Stomach (tissue), 8 donors: ENCODE measurements at regions not wholly inside any gene's neighbourhood (a gene's known extent, or its start where the extent isn't known, plus 50 kb on each side); places are given as distances from the start of the nearest gene placed in this dataset.

Source experiments
- DNase-seq, 2 donors: peaks; one replicate each; pipeline versions ENCODE4 v3.0.0 to v3.0.0-alpha.2; 2013 to 2019
- H3K27ac ChIP-seq, 5 donors: fragments of 200-600 bp in 4 of 5; sonication (generic) in 4 of 5; one replicate each; pipeline ENCODE4 v1.5.1; 2013 to 2019; ENCODE audit warnings: mild to moderate bottlenecking in 1 of 5, moderate library complexity in 1 of 5
- H3K27me3 ChIP-seq, 3 donors: fragments of 200-600 bp; sonication (generic); one replicate each; pipeline ENCODE4 v1.5.1; 2017 to 2019; ENCODE audit warnings: mixed run types in 1 of 3
- H3K36me3 ChIP-seq, 4 donors: fragments of 200-600 bp; sonication (generic); 1 replicate in 3 of 4; 2 replicates in 1 of 4; pipeline ENCODE4 v1.5.1; 2016 to 2019
- H3K4me1 ChIP-seq, 4 donors: fragments of 200-600 bp; sonication (generic); one replicate each; pipeline ENCODE4 v1.5.1; 2016 to 2019
- H3K4me3 ChIP-seq, 4 donors: fragments of 200-600 bp; sonication (generic) in 3 of 4; one replicate each; pipeline ENCODE4 v1.5.1; 2016 to 2019; ENCODE audit warnings: mild to moderate bottlenecking in 1 of 4
- H3K9me3 ChIP-seq, 4 donors: fragments of 200-600 bp; sonication (generic); one replicate each; pipeline ENCODE4 v1.5.1; 2016 to 2019
- CTCF ChIP-seq, 7 experiments: fragments of 450-650 bp in 4 of 7; fragments of 200-600 bp in 3 of 7; sonication (generic) in 3 of 7; IDR thresholded peaks; one replicate each; pipeline ENCODE4 v1.5.1; 2016 to 2019; ENCODE audit warnings: antibody characterized with exemption in 7 of 7, control low read depth in 2 of 7, mild to moderate bottlenecking in 1 of 7
- EP300 ChIP-seq: sonication (generic); formaldehyde crosslinking; IDR thresholded peaks from one replicate; pipeline ENCODE4 v1.6.1; 2017; ENCODE audit warnings: antibody characterized with exemption
- POLR2A ChIP-seq, 4 donors: fragments of 450-650 bp; IDR thresholded peaks; one replicate each; pipeline ENCODE4 v1.6.1; 2016; ENCODE audit warnings: antibody characterized with exemption in 4 of 4, control low read depth in 2 of 4, mild to moderate bottlenecking in 1 of 4, moderate library complexity in 1 of 4
- POLR2AphosphoS5 ChIP-seq, 3 donors: sonication (generic); formaldehyde crosslinking; IDR thresholded peaks; one replicate each; pipeline ENCODE4 v1.6.1; 2016; ENCODE audit warnings: antibody characterized with exemption in 3 of 3
- WGBS, 5 donors: extraction: QIAGEN DNeasy Blood & Tissue Kit in 3 of 5; methylation state at CpG; one replicate each; pipeline versions ENCODE4 v1.1.5 to v1.1.7; 2013 to 2018; 5-methylcytosine and 5-hydroxymethylcytosine counted together
- intact Hi-C: fragments of 100-400 bp; cut with DNase I; formaldehyde crosslinking; loops from one replicate; pipeline ENCODE4 v1.15.1; 2023; ENCODE audit warnings: low total_unique reads
- donor health status: healthy with polysubstance abuse.
- donor health status: Bipolar disorder and iron deficiency.
- donor health status: healthy.

- WGBS, 5 donors = 80 to 96% (median 88%) methylated on average over 1 of the region's 1 CpG
- H3K27ac ChIP-seq = no peak overlapping the region
- no peaks in the 10 kb centered on the region for H3K4me1 ChIP-seq
- H3K9me3 ChIP-seq = no peaks in the 10 kb centered on the region
- H3K36me3 ChIP-seq = no peaks in the 10 kb centered on the region
- DNase-seq = no peak
- H3K4me3 ChIP-seq = no peak overlapping the region
- intact Hi-C loops = no loop called here
- no peaks in the 10 kb centered on the region for H3K27me3 ChIP-seq
- no peak for TF ChIP-seq POLR2A (IDR thresholded peaks at IDR 0.05)
- no peak for TF ChIP-seq EP300
- no peak for TF ChIP-seq CTCF (IDR thresholded peaks at IDR 0.05)
- TF ChIP-seq POLR2AphosphoS5 (IDR thresholded peaks at IDR 0.05) = no peak
These were observed 78.7 kb upstream of the SLC7A11 start for GRCh38 chr4:138320831-138321230.

GRCh38 chr4:138320030-138320429 is 77.9 kb upstream of the SLC7A11 start:
- DNase-seq = no peak
- no peak overlapping the region for H3K27ac ChIP-seq
- no peaks in the 10 kb centered on the region for H3K4me1 ChIP-seq

GRCh38 chr4:138317175-138317748 is 75.1 kb upstream of the SLC7A11 start:
- DNase-seq = no peak
- Histone ChIP-seq H3K4me1 (no peaks in the 10 kb centered on the region), H3K27me3 (no peaks in the 10 kb centered on the region), H3K36me3 (no peaks in the 10 kb centered on the region), H3K27ac (no peak overlapping the region), H3K9me3 (no peaks in the 10 kb centered on the region), H3K4me3 (no peak overlapping the region)
- WGBS, 5 donors = 66 to 73% (median 70%) methylated on average over 4 of the region's 4 CpGs
- intact Hi-C loops = no loop called here
- no peak for TF ChIP-seq EP300
- no peak for TF ChIP-seq POLR2A (IDR thresholded peaks at IDR 0.05)
- TF ChIP-seq POLR2AphosphoS5 (IDR thresholded peaks at IDR 0.05) = no peak
- no peak for TF ChIP-seq CTCF (IDR thresholded peaks at IDR 0.05)

More at GRCh38 chr4:138320030-138320429, 77.9 kb upstream of the SLC7A11 start:
- Histone ChIP-seq H3K36me3 (no peaks in the 10 kb centered on the region), H3K9me3 (no peaks in the 10 kb centered on the region), H3K27me3 (no peaks in the 10 kb centered on the region), H3K4me3 (no peak overlapping the region)
- TF ChIP-seq POLR2A (IDR thresholded peaks at IDR 0.05) (no peak), CTCF (IDR thresholded peaks at IDR 0.05) (no peak), POLR2AphosphoS5 (IDR thresholded peaks at IDR 0.05) (no peak), EP300 (no peak)
- intact Hi-C loops = no loop called here
- WGBS, 5 donors = 76 to 95% (median 89%) methylated on average over 1 of the region's 1 CpG

GRCh38 chr4:138312536-138312911 is 70.4 kb upstream of the SLC7A11 start:
- H3K4me1 ChIP-seq = no peaks in the 10 kb centered on the region
- no peak overlapping the region for H3K27ac ChIP-seq
- intact Hi-C loops = no loop called here
- DNase-seq = no peak
- H3K4me3 ChIP-seq = no peak overlapping the region
- H3K27me3 ChIP-seq = no peaks in the 10 kb centered on the region
- no peaks in the 10 kb centered on the region for H3K9me3 ChIP-seq
- 75 to 100% (median 90%) methylated on average over 1 of the region's 1 CpG for WGBS, 5 donors
- H3K36me3 ChIP-seq = no peaks in the 10 kb centered on the region
- TF ChIP-seq EP300 = no peak
- no peak for TF ChIP-seq POLR2A (IDR thresholded peaks at IDR 0.05)
- no peak for TF ChIP-seq POLR2AphosphoS5 (IDR thresholded peaks at IDR 0.05)
- TF ChIP-seq CTCF (IDR thresholded peaks at IDR 0.05) = no peak
